Endometrium (tissue), 2 donors: ENCODE measurements at regions not wholly inside any gene's neighbourhood (a gene's known extent, or its start where the extent isn't known, plus 50 kb on each side); places are given as distances from the start of the nearest gene placed in this dataset.

ENCODE experiments used
- FAIRE-seq: peaks from 2 replicates; lab custom pipeline; 2012; peaks lifted over from hg19 to GRCh38; lab: Jason Lieb, UNC
- donor health status: control.
- donor health status: control.

DNA sequence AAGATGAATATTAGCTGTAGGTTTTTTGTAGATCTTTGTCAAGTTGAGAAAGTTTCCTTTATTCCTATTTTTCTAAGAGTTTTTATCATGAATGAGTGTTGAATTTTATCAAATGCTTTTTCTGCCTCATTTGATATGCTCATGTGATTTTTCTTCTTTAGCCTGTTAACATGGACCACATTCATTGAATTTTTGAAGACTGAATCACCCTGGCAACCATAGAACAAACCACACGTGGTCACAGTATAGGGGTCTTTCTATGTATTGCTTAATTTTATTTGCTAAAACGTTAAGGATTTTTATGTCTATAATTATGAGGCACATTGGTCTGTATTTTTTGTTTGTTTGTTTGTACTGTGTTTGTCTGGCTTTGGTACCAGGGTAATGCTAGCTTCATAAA, 201.7 kb upstream of the CWC22 start:
- FAIRE-seq, result no peak

DNA sequence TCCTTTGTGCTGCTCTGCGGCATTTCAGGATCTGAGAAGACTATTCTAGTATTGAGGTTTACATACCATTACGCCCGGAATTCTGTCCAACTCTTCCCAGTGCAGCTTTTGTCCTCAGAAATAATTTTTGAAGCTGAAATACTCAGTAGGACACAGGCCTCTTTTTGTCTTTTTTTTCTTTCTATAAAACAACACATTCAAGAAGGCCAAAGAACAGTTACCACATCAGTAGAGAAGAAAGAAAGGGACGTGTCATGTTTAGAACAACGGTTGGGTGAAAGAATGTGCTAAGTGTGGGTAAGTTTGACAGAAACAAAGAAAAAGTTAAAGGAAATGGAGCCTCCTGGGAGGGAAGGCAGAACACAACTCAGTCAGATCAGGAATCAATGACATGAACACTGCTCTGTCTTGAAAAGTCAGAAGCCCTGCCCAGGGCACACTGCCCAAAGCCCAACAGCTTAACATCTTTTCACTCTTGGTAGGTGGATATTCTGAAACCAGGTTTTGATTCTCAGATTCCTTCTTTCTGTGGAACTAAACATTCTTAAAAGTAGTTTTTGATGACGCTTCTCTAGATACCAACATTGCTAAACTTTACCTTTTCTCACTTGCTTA, 198.6 kb upstream of the CWC22 start:
- FAIRE-seq, result no peak

DNA sequence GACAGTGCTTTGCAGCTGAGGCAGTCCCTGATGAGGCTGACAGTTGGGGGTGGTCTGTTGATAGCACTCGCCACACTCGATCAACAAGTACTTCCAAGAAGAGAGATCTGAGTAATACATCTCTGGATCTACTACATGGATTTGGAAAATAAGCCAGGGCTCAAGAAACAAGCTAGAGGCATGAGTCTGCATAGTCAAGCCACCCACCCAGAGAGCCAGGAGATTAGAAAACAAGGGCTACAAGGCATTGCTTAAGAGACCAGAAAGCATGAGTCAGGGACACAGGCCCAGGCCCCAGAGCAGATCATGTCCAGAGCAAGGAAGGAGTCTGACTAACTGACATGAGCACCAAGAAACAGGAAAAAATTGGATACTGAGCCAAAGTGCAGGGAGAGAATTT, 196.9 kb upstream of the CWC22 start:
- no peak for FAIRE-seq

- peak; percentile 99 for FAIRE-seq
These were observed 195.4 kb upstream of the CWC22 start for GRCh38 chr2:180202467-180202951.

DNA sequence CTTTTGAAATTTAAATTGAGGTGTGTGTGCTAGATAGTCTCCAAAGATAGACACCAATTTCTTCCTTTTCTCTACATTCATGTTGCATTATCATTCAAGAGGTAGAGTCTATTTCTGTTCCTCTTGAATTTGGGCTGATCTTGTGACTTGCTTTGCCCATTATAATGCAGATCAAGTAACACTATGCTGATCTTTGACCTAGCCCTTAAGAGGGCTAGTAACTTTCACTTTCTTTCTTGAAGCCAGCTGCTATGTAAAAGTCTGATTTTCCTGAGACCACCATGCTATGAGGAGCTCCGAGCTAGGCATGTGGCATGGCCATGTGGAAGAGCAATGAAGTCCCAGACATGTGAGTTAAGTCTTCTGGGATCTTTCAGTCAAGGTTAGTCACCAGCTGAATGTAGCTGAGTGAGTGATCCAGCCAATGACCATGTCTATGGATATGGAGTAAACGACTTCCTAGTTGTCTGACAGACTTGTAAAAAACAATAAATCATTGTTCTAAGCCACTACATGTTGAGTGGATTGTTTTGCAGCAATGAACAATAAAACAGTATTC, 189.4 kb upstream of the CWC22 start:
- no peak for FAIRE-seq

GRCh38 chr2:180195847-180196246, 188.8 kb upstream of the CWC22 start:
- no peak for FAIRE-seq

DNA sequence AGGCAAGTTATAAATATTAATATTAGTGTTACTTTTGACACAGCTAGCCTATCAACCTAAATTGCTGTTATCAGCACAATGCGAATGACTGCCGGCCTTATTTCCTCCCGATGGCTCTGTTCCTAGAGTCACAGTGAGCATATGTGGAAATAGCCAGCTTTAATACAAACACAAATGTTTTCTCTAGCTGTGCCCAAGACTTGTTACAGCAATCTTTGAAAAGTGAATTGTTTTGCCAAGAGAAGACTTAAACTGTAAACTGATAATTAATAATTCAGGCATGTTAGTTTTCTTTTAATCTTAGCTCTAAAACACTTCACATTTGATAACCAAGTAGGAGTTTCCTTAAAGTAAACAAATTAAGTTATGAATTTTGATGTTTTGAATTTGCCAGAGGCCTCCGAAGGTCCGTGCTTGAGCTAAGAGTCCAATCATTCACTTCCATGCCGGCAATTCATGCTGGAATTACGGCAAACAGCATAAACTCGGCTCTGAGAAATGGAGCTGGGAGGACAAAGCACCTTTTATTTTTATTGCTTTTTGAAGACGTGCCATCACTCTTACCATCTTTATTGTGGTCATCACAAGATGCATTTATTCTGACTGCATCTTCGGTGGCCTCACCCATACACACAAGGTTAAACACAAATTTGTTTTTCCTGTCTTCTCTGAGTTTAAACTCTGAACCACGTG, 184.5 kb upstream of the CWC22 start:
- peak; percentile 26 for FAIRE-seq

GRCh38 chr2:180190851-180191250, 183.8 kb upstream of the CWC22 start:
- no peak for FAIRE-seq

DNA sequence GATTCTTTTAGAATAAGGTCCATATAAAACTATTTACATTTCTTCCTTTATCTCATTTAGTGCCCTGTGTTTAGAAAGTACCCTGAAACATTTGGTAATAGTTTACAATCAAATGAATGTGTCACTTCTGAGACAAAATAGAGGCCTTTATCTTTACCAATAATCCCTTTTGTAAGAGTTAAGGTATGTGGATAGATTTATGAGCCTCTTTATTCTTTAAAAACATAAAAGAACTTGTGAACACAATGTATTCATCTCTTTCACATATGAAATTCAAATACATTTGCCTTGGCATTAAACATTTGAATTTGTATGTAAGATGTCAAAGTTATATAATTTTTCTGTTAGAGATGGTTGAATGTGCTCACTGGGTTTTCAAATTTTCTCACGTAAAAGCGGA, 180.5 kb upstream of the CWC22 start:
- no peak for FAIRE-seq

GRCh38 chr2:180184506-180184905, 177.4 kb upstream of the CWC22 start:
- no peak for FAIRE-seq

- no peak for FAIRE-seq
These were observed 173.4 kb upstream of the CWC22 start for GRCh38 chr2:180180511-180180910.

- FAIRE-seq, result no peak
These were observed 170.4 kb upstream of the CWC22 start for GRCh38 chr2:180177534-180177933.

GRCh38 chr2:180175736-180176135, 168.6 kb upstream of the CWC22 start:
- FAIRE-seq, result no peak

DNA sequence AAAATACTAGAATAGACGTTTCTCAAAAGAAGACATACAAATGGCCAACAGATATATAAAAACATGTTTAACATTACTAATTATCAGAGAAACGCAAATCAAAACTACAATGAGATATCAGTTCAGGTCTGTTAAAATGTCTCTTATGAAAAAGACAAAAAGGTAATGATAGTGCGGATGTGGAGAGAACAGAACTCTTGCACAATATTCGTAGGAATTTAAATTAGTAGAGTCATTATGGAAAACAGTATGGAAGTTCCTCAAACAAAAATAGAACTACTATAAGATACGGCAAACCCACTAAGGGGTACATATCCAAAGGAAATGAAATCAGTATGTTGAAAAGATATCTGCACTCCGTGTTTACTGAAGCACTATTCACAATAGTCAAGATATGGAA, 167.5 kb upstream of the CWC22 start:
- FAIRE-seq, result no peak

- no peak for FAIRE-seq
These were observed 162.4 kb upstream of the CWC22 start for GRCh38 chr2:180169474-180169873.

DNA sequence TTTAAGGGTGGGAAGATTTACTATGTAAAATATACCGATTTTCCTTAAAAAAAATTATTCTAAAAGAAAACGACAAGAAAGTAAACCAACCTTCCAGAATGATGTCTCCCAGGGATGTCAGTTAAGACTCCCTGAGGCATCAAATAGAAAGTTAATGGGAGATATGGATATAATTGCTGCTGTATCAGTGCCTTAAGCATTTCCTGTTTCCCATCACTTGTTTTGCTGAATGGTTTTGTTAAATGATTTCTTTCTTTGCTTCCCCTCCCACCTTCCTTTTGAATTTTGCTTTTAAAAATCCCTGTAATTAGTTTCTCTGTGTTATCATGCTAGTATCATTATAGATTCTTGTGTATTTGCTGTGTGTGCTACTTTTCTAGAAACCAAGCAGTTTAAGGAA, 154.3 kb upstream of the CWC22 start:
- no peak for FAIRE-seq

DNA sequence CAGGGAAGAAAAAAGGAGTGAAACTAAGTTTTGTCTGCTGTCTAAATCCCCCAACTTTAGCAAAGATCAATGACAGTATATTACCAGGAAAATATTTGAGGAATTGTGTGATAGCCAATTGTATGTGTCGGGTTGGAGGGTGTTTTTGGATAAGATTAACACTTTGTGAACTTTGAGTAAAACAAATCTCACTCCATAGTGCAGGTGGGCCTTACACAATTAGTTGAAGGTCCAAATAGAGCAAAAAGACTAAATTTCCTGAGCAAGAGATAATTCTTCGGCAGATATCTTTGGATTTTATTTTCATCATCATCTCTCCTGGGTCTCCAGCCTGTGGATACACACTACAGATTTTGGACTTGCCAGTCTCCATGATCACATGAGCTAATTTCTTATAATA, 152.8 kb upstream of the CWC22 start:
- no peak for FAIRE-seq

- no peak for FAIRE-seq
These were observed 151.9 kb upstream of the CWC22 start for GRCh38 chr2:180158961-180159360.

- FAIRE-seq, result no peak
These were observed 149.6 kb upstream of the CWC22 start for GRCh38 chr2:180156651-180157050.

- FAIRE-seq, result peak; percentile 67
These were observed 143.5 kb upstream of the CWC22 start for GRCh38 chr2:180150606-180151005.

DNA sequence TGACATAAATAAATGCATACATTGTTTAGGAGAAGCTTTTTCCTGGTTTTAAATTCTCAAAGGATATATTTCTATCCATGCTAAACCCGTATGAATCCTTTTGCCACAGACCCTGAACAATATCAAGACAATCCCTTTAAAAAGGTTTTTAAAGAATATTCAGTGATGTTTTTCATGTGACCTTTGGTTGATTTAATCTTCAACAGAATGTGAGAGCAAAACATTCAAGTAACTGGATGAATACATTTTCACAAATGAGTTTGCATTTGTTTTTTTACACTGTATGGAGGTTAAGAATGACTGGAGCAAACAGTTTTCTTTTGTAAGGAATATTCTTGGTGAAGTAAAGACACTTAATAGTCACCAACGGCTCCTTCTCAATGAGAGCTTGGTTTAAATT, 139.4 kb upstream of the CWC22 start:
- FAIRE-seq, result no peak

- no peak for FAIRE-seq
These were observed 139.0 kb upstream of the CWC22 start for GRCh38 chr2:180146114-180146513.

- no peak for FAIRE-seq
These were observed 138.1 kb upstream of the CWC22 start for GRCh38 chr2:180145163-180145562.

GRCh38 chr2:180144338-180144813, 137.3 kb upstream of the CWC22 start:
- no peak for FAIRE-seq
